ENCODE measurements at regions not wholly inside any gene's neighbourhood (a gene's known extent, or its start where the extent isn't known, plus 50 kb on each side); places are given as distances from the start of the nearest gene placed in this dataset.

DNA sequence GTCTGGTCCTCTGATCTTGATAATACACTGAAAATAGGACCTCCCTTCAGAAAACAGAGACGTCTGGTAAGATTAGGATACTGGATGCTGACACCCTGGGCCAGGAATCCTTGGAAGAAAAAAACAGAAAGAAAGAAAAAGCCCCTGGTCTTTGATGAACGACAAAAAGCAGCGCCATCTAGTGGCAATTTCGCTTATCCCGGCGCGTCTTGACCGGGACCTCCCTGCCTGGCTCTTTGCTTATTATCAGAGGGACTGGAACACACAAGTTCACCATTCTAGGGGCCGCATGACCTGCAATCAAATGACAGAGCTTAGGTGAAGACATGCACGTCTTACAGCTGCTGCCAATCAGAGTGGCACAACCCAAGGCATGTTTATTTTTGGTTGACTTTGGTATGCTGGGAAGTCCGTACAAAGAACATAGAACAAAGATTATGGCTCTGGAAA is 114.9 kb upstream of the NFIB start:
- TF ChIP-seq, protein P1, sequence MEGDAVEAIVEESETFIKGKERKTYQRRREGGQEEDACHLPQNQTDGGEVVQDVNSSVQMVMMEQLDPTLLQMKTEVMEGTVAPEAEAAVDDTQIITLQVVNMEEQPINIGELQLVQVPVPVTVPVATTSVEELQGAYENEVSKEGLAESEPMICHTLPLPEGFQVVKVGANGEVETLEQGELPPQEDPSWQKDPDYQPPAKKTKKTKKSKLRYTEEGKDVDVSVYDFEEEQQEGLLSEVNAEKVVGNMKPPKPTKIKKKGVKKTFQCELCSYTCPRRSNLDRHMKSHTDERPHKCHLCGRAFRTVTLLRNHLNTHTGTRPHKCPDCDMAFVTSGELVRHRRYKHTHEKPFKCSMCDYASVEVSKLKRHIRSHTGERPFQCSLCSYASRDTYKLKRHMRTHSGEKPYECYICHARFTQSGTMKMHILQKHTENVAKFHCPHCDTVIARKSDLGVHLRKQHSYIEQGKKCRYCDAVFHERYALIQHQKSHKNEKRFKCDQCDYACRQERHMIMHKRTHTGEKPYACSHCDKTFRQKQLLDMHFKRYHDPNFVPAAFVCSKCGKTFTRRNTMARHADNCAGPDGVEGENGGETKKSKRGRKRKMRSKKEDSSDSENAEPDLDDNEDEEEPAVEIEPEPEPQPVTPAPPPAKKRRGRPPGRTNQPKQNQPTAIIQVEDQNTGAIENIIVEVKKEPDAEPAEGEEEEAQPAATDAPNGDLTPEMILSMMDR (conservative IDR thresholded peaks at IDR 0.05; ENCODE audit: control insufficient read depth, insufficient read depth, low read depth, low read length): peak; percentile 78
- H3K4me3 ChIP-seq (ENCODE audit: control insufficient read depth, low read depth, low read length): no peak overlapping the region
- DNase-seq (ENCODE audit: low read depth): peak; percentile 80

DNA sequence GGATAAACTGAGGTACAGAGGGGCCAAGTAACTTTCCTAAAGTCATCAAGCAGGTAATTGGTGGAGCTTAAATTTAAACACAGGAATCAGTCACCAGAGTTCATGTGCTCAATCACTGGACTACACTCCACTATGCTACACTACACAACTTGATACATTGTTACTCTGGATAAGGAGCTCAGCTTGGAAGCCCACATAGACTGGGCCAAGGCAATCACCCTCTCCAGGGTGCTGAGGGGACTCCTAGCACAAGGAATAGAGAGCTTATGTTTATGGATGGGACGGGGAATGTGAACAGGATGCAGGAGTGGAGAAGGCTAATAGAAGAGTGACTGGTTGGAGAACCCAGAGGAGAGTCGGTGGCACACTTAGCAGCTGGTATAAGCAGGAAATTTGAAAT is 113.5 kb upstream of the NFIB start:
- DNase-seq (ENCODE audit: low read depth): no peak
- TF ChIP-seq, protein P1 (conservative IDR thresholded peaks at IDR 0.05; ENCODE audit: control insufficient read depth, insufficient read depth, low read depth, low read length): no peak
- H3K4me3 ChIP-seq (ENCODE audit: control insufficient read depth, low read depth, low read length): no peak overlapping the region

DNA sequence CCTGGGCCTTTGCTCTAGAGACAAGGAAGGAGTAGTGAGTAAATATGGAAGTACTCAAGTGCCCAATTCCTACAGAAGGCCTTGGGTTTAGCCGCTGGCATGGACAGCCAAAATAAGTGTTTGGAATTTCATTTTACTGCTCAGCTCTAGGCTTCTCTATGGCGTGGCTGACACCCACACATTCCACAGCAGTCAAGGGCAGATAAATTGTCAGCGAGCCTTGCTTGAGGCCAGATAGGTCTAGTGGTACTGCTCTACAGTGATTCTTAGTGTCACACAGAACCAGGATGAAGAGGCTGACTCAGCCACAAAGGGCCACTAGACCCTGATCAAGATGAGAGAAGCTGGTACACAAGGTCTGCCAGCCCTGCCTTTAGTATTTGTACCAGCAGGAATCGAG is 111.0 kb upstream of the NFIB start:
- no peak for DNase-seq (ENCODE audit: low read depth)
- TF ChIP-seq, protein P1 (conservative IDR thresholded peaks at IDR 0.05; ENCODE audit: control insufficient read depth, insufficient read depth, low read depth, low read length): no peak
- no peak overlapping the region for H3K4me3 ChIP-seq (ENCODE audit: control insufficient read depth, low read depth, low read length)

DNA sequence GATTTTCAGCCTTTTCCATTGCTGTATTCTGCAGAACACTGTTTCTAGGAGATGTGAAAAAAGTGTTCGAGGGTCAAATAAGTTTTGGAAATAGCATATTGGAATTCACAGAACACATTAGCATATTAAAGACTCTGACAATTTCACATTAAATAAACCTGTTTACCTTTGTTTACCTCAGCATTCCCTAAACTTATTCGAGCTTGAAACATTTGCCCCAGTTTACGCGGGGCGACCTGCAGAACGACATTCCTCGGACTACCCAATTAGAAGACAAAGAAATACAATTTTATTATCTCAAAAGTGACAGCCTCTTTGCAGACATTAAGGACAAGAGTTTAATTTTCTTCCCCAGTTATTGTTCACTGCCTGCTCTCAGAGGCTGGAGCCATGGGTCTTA is 110.3 kb upstream of the NFIB start:
- H3K4me3 ChIP-seq (ENCODE audit: control insufficient read depth, low read depth, low read length): no peak overlapping the region
- DNase-seq (ENCODE audit: low read depth): no peak
- TF ChIP-seq, protein P1 (conservative IDR thresholded peaks at IDR 0.05; ENCODE audit: control insufficient read depth, insufficient read depth, low read depth, low read length): no peak

DNA sequence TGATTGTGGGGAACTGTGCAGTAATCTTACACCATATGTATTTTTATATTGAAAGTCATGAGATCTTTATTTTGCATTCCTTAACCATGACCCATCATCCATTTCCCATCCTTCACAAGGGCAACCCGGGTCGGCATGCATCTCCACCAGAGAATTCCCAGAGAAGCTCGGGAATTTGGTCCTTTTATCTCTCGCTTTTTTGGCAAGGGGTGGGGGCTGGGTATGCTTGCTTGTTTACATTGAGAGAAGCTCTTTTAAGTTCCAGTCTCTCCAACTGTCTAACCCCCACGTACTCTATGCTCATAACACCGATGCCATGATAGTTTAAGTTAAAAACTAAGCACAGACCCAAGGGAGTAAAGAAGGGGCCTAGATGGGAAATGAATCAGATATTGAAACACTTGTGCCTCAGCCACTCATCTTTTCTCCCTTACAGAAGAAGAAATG is 109.9 kb upstream of the NFIB start:
- DNase-seq (ENCODE audit: low read depth): peak; percentile 76
- H3K4me3 ChIP-seq (ENCODE audit: control insufficient read depth, low read depth, low read length): no peak overlapping the region
- TF ChIP-seq, protein P1 (conservative IDR thresholded peaks at IDR 0.05; ENCODE audit: control insufficient read depth, insufficient read depth, low read depth, low read length): no peak

DNA sequence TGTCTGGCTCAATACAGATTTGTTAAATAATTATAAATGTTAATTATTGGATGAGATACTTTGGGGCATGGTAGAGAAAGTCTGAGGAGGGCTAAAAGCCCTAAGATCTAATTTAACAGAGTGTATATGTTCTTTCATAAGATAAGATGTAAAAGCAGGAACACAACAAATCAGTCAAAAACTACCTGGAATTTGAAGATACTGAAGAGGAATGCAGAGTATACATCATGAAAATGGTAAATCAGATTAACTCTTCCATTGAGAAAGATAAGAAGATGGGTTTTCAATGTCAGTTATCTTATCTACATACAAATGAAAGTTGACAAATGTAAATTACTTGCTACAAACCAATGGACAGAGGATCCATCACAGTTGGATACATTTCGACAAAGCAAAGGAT is 107.3 kb upstream of the NFIB start:
- no peak for DNase-seq (ENCODE audit: low read depth)
- no peak overlapping the region for H3K4me3 ChIP-seq (ENCODE audit: control insufficient read depth, low read depth, low read length)
- TF ChIP-seq, protein P1 (conservative IDR thresholded peaks at IDR 0.05; ENCODE audit: control insufficient read depth, insufficient read depth, low read depth, low read length): no peak
